LNCaP clone FGC (cell line): ENCODE measurements at regions not wholly inside any gene's neighbourhood (a gene's known extent, or its start where the extent isn't known, plus 50 kb on each side); places are given as distances from the start of the nearest gene placed in this dataset.

Experiments used
- DNase-seq: peaks from one replicate; pipeline ENCODE4 v3.0.0-alpha.2; 2011; ENCODE audit warnings: low read depth
- H3K4me3 ChIP-seq: 2 replicates; pipeline ENCODE4 v1.5.1; 2011; ENCODE audit warnings: mild to moderate bottlenecking, low read depth, low read length, control low read depth
- CTCF ChIP-seq: IDR thresholded peaks from 2 replicates; pipeline ENCODE4 v1.5.1; 2012; ENCODE audit warnings: mild to moderate bottlenecking; ENCODE audit not compliant: control insufficient read depth, insufficient read depth; ENCODE audit errors: extremely low read depth

GRCh38 chr1:193588311-193589082 lies 402.1 kb upstream of the B3GALT2 start:
- DNase-seq = no peak
- no peak overlapping the region for H3K4me3 ChIP-seq
- no peak for TF ChIP-seq CTCF

GRCh38 chr1:193584731-193585239 lies 398.4 kb upstream of the B3GALT2 start:
- H3K4me3 ChIP-seq = no peak overlapping the region
- no peak for TF ChIP-seq CTCF
- no peak for DNase-seq

- DNase-seq = no peak
- TF ChIP-seq CTCF = no peak
- no peak overlapping the region for H3K4me3 ChIP-seq
These were observed 394.9 kb upstream of the B3GALT2 start for GRCh38 chr1:193581341-193581740.

- no peak overlapping the region for H3K4me3 ChIP-seq
- TF ChIP-seq CTCF = no peak
- no peak for DNase-seq
These were observed 394.0 kb upstream of the B3GALT2 start for GRCh38 chr1:193580419-193580818.

GRCh38 chr1:193579323-193579722 lies 392.9 kb upstream of the B3GALT2 start:
- no peak for DNase-seq
- no peak for TF ChIP-seq CTCF

GRCh38 chr1:193574913-193575312 lies 388.5 kb upstream of the B3GALT2 start:
- H3K4me3 ChIP-seq = no peak overlapping the region
- no peak for TF ChIP-seq CTCF
- no peak for DNase-seq

More at GRCh38 chr1:193579323-193579722, 392.9 kb upstream of the B3GALT2 start:
- H3K4me3 ChIP-seq = no peak overlapping the region

- no peak for DNase-seq
- no peak for TF ChIP-seq CTCF
- H3K4me3 ChIP-seq = no peak overlapping the region
These were observed 383.5 kb upstream of the B3GALT2 start for GRCh38 chr1:193569983-193570269.
